GM18519 (cell line): ENCODE measurements at regions not wholly inside any gene's neighbourhood (a gene's known extent, or its start where the extent isn't known, plus 50 kb on each side); places are given as distances from the start of the nearest gene placed in this dataset.
"Not testable (repeated sequence)": the region's sequence is repeated elsewhere in the genome, so short reads cannot be mapped to it uniquely, and the experiment has no call there.

Experiments
- ATAC-seq: cut with Tn5 transposase; IDR thresholded peaks from one replicate; pipeline ENCODE4 v1.9.1; 2021; ENCODE audit warnings: mild to moderate bottlenecking, moderate library complexity; ENCODE audit not compliant: unreplicated experiment, low FRiP score

- ATAC-seq, result not testable (repeated sequence)
These were observed 461.7 kb downstream of the PDGFC start for GRCh38 chr4:156509921-156510320.

GRCh38 chr4:156505341-156505955 is 466.2 kb downstream of the PDGFC start:
- ATAC-seq, result no peak

- no peak for ATAC-seq
These were observed 468.5 kb downstream of the PDGFC start for GRCh38 chr4:156503119-156503518.

- ATAC-seq, result no peak
These were observed 469.6 kb downstream of the PDGFC start for GRCh38 chr4:156501962-156502361.

- no peak for ATAC-seq
These were observed 471.9 kb downstream of the PDGFC start for GRCh38 chr4:156499684-156500083.

GRCh38 chr4:156497486-156497885 is 474.1 kb downstream of the PDGFC start:
- no peak for ATAC-seq

- ATAC-seq, result no peak
These were observed 474.8 kb downstream of the PDGFC start for GRCh38 chr4:156496797-156497196.

- ATAC-seq, result no peak
These were observed 475.8 kb downstream of the PDGFC start for GRCh38 chr4:156495836-156496235.

GRCh38 chr4:156495091-156495490 is 476.5 kb downstream of the PDGFC start:
- ATAC-seq, result no peak

- no peak for ATAC-seq
These were observed 477.7 kb downstream of the PDGFC start for GRCh38 chr4:156493858-156494257.

GRCh38 chr4:156487107-156487506 is 484.5 kb downstream of the PDGFC start:
- ATAC-seq, result no peak

GRCh38 chr4:156481845-156482244 is 489.8 kb downstream of the PDGFC start:
- ATAC-seq, result no peak

- ATAC-seq, result no peak
These were observed 494.0 kb downstream of the PDGFC start for GRCh38 chr4:156477636-156478035.

- ATAC-seq, result no peak
These were observed 495.2 kb downstream of the PDGFC start for GRCh38 chr4:156476359-156476758.

- no peak for ATAC-seq
These were observed 496.3 kb downstream of the PDGFC start for GRCh38 chr4:156475322-156475721.

- ATAC-seq, result no peak
These were observed 498.4 kb downstream of the PDGFC start for GRCh38 chr4:156473151-156473550.

GRCh38 chr4:156472624-156473023 is 499.0 kb downstream of the PDGFC start:
- no peak for ATAC-seq

GRCh38 chr4:156459584-156459983 is 505.9 kb upstream of the CTSO start:
- ATAC-seq, result no peak

GRCh38 chr4:156456830-156457229 is 503.2 kb upstream of the CTSO start:
- no peak for ATAC-seq

GRCh38 chr4:156443488-156443887 is 489.8 kb upstream of the CTSO start:
- no peak for ATAC-seq

- ATAC-seq, result no peak
These were observed 489.2 kb upstream of the CTSO start for GRCh38 chr4:156442912-156443311.

GRCh38 chr4:156439576-156440200 is 486.0 kb upstream of the CTSO start:
- no peak for ATAC-seq
